Fibroblast of lung (primary cell): ENCODE measurements at regions not wholly inside any gene's neighbourhood (a gene's known extent, or its start where the extent isn't known, plus 50 kb on each side); places are given as distances from the start of the nearest gene placed in this dataset.
"Not testable (repeated sequence)": the region's sequence is repeated elsewhere in the genome, so short reads cannot be mapped to it uniquely, and the experiment has no call there.

Experiments
- DNase-seq, 2 donors: peaks; one replicate each; pipeline versions ENCODE4 v3.0.0 to v3.0.0-alpha.2; 2010; ENCODE audit warnings: low read depth in 2 of 2
- H2AFZ ChIP-seq: 2 replicates; pipeline ENCODE4 v1.5.1; 2012; ENCODE audit warnings: low read length, control low read depth, inconsistent platforms
- H3K27ac ChIP-seq: 2 replicates; pipeline ENCODE4 v1.5.1; 2011; ENCODE audit warnings: low read length, control low read depth; ENCODE audit not compliant: insufficient read depth
- H3K27me3 ChIP-seq: 2 replicates; pipeline ENCODE4 v1.5.1; 2011; ENCODE audit warnings: mild to moderate bottlenecking, low read length; ENCODE audit not compliant: control insufficient read depth, insufficient read depth
- H3K36me3 ChIP-seq: 2 replicates; pipeline ENCODE4 v1.5.1; 2011; ENCODE audit warnings: low read length; ENCODE audit not compliant: control insufficient read depth, insufficient read depth
- H3K4me1 ChIP-seq: 2 replicates; pipeline ENCODE4 v1.5.1; 2011; ENCODE audit warnings: low read length; ENCODE audit not compliant: control insufficient read depth, insufficient read depth; ENCODE audit errors: extremely low read depth
- H3K4me2 ChIP-seq: 2 replicates; pipeline ENCODE4 v1.5.1; 2011; ENCODE audit warnings: low read length, control low read depth; ENCODE audit not compliant: insufficient read depth; ENCODE audit errors: extremely low read depth
- H3K4me3 ChIP-seq, 4 experiments: fragments of 200-600 bp in 1 of 4; sonication (generic) in 1 of 4; replicated peaks in 1 of 4; 2 replicates each; pipeline ENCODE4 v1.5.1; 2011 to 2016; ENCODE audit warnings: low read length in 4 of 4, low read depth in 3 of 4, mild to moderate bottlenecking in 3 of 4, control low read depth in 2 of 4, inconsistent platforms in 1 of 4, mixed read lengths in 1 of 4; ENCODE audit not compliant: insufficient read depth in 1 of 4; ENCODE audit errors: control extremely low read depth in 1 of 4
- H3K79me2 ChIP-seq: 2 replicates; pipeline ENCODE4 v1.5.1; 2012; ENCODE audit warnings: mild to moderate bottlenecking, low read length, inconsistent platforms; ENCODE audit not compliant: control insufficient read depth, insufficient read depth
- H3K9ac ChIP-seq: 2 replicates; pipeline ENCODE4 v1.5.1; 2011; ENCODE audit warnings: mild to moderate bottlenecking, low read length, control low read depth; ENCODE audit not compliant: insufficient read depth
- H3K9me3 ChIP-seq: 2 replicates; pipeline ENCODE4 v1.5.1; 2012; ENCODE audit warnings: low read depth, low read length; ENCODE audit not compliant: control insufficient read depth, insufficient read depth
- H4K20me1 ChIP-seq: 2 replicates; pipeline ENCODE4 v1.5.1; 2011; ENCODE audit warnings: low read length; ENCODE audit not compliant: control insufficient read depth, insufficient read depth; ENCODE audit errors: extremely low read depth

DNA sequence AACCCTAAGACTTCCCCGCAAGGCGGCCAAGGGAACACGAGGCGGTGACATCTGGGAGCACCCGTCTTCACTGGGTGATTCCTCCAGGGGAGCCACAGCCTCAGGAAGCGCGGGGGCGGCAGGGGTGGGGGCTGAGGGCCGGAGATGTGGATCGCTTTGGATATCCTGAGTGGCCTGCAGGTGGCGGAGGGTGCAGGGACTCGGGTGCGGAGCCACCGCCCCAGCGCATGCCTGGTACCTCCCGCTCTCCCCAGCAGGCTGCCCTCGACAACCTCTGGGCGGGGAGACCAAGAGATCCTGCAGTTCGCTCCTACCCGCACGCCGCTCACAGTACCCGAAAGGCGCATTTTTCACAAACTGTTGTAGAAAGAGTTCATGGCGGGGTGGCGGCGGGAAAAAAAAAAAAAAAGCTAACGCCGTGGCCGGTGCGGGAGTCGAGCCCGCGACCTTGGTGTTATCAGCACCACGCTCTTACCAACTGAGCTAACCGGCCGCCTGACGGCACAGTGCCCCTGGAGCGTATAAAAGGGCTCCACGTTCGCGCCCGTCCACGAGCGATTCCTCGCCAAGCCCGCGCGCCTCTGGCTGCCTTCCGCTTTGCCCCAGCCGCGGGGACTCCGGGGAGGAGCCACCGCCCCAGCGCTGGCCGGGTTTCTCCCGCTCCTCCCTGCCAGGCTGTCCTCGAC lies 124.7 kb upstream of the PRKX start:
- DNase-seq, H3K9ac ChIP-seq, H3K9me3 ChIP-seq, H3K4me1 ChIP-seq, H2AFZ ChIP-seq, H4K20me1 ChIP-seq, H3K79me2 ChIP-seq, H3K4me3 ChIP-seq, H3K4me2 ChIP-seq, H3K36me3 ChIP-seq, H3K27me3 ChIP-seq, H3K27ac ChIP-seq: not testable (repeated sequence)

DNA sequence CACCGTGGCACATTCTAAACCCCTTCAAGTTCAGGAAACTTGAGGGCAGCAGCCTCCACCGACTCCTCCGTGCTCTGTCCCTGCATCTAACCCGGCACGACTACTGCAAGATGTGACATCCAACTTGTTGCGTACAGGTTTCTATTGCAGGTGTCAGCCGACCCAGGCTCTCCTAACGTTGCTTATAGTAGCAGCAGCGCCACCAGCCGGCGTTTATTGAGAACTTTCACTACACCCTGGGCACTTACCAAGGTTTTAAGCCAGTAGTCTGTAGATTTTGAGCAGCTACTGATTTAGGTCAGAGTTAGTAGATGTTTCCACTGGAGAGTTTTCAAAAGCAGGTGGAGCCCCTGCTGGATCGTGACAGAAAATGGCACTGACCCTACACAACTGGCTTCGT lies 123.8 kb upstream of the PRKX start:
- H3K27ac ChIP-seq, H3K9me3 ChIP-seq, H3K79me2 ChIP-seq, H3K4me1 ChIP-seq, H3K4me3 ChIP-seq, H4K20me1 ChIP-seq, H3K4me2 ChIP-seq, H3K9ac ChIP-seq, DNase-seq, H3K36me3 ChIP-seq, H2AFZ ChIP-seq, H3K27me3 ChIP-seq: not testable (repeated sequence)

DNA sequence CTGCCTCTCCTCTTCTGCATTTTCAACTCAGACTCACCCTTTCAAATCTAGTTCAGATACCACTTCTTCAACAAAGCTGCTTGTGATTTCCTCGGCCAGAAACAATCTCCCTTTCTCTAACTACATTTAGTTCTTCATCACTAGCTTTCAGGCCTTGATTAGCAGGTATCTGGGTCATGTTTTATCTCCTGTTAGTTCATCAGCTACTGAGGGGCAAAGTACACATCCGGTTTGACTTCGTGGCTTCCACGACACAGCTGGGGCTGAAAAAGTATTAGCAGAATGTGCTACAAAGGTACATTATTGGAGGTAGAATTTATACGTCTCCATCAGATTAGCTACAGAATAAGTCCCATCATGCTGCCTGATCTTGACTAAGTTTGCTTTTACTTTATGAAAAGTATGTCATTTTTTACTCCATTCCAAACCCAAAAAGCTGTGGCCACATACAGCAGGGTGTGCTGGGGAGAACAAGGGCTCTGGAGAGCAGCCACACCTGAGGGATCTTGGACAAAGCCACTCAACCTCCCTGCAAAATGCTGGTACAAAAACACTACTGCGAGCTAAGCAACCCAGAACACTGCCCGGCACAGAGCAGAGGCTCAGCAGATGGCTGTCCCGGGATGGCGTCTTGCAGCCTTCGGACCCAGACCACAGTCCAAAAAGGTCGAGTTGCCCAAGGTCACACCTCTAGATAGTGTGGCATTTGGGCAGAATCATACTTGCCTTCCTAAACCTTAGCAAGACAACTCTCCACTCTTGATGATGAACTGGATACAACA lies 120.5 kb upstream of the PRKX start:
- H3K9ac ChIP-seq, H3K79me2 ChIP-seq: not testable (repeated sequence)

GRCh38 chrX:3830020-3830419 lies 116.6 kb upstream of the PRKX start:
- H3K36me3 ChIP-seq, H3K4me1 ChIP-seq, H3K4me3 ChIP-seq, H3K9ac ChIP-seq, H3K9me3 ChIP-seq, H3K27me3 ChIP-seq, H3K4me2 ChIP-seq, H4K20me1 ChIP-seq, H3K79me2 ChIP-seq, DNase-seq, H3K27ac ChIP-seq, H2AFZ ChIP-seq: not testable (repeated sequence)

More for the DNA sequence above, 120.5 kb upstream of the PRKX start:
- not testable (repeated sequence) for H3K4me2 ChIP-seq, H3K9me3 ChIP-seq, DNase-seq, H2AFZ ChIP-seq, H3K4me3 ChIP-seq, H4K20me1 ChIP-seq, H3K36me3 ChIP-seq, H3K27me3 ChIP-seq, H3K27ac ChIP-seq, H3K4me1 ChIP-seq

GRCh38 chrX:3829041-3829531 lies 115.6 kb upstream of the PRKX start:
- not testable (repeated sequence) for H3K9me3 ChIP-seq, H4K20me1 ChIP-seq, H3K27ac ChIP-seq, H3K9ac ChIP-seq, DNase-seq, H3K4me1 ChIP-seq, H3K4me3 ChIP-seq, H2AFZ ChIP-seq, H3K36me3 ChIP-seq, H3K4me2 ChIP-seq, H3K27me3 ChIP-seq, H3K79me2 ChIP-seq

GRCh38 chrX:3828378-3829040 lies 115.1 kb upstream of the PRKX start:
- not testable (repeated sequence) for H3K36me3 ChIP-seq, H4K20me1 ChIP-seq, H3K4me3 ChIP-seq, H3K27me3 ChIP-seq, DNase-seq, H2AFZ ChIP-seq, H3K4me1 ChIP-seq, H3K27ac ChIP-seq, H3K9me3 ChIP-seq, H3K4me2 ChIP-seq, H3K79me2 ChIP-seq, H3K9ac ChIP-seq
